ENCODE measurements at regions not wholly inside any gene's neighbourhood (a gene's known extent, or its start where the extent isn't known, plus 50 kb on each side); places are given as distances from the start of the nearest gene placed in this dataset.

DNA sequence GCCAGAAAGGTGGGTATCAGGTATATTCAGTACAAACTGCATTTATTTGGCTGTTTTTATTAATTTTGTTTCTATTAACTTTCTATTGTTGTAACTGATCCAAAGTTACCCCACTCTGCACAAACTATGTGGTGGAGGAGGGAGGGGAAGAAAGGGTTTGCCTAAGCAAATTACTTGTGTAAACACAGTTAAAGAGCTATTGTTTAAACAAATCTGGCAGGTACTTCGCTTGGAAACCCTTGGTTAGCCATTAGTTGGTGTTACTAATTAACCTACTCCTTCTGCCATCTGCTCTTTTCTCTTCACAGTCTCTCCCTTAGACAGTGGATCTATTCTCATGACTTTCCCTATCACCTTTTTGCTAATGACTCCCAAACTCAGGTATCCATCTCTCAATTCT is 328.4 kb upstream of the NECTIN3 start:
- Mint-ChIP-seq H3K9me3 (peaks cover 2 to 4% of the 10 kb centered on the region in 2 donors), H3K4me3 (no peak overlapping the region), H3K4me1 (no peaks in the 10 kb centered on the region), H3K36me3 (no peaks in the 10 kb centered on the region), H3K27me3 (ENCODE audit: low read depth in 2 of 2) (no peaks in the 10 kb centered on the region), H3K27ac (no peak overlapping the region)
- no peak overlapping the region for H3K4me3 ChIP-seq (ENCODE audit: low read length)
- no peaks in the 10 kb centered on the region for H3K36me3 ChIP-seq (ENCODE audit: control insufficient read depth, insufficient read depth, low read length)
- intact Hi-C loops (cut with micrococcal nuclease), result no loop called here
- H3K27ac ChIP-seq (ENCODE audit: low read length), result no peak overlapping the region
- DNase-seq (no peak), ATAC-seq (no peak)
- H3K9me3 ChIP-seq (ENCODE audit: control insufficient read depth, insufficient read depth, low read length), result no peaks in the 10 kb centered on the region
- TF ChIP-seq CTCF (IDR thresholded peaks at IDR 0.05), result no peak
- H3K27me3 ChIP-seq (ENCODE audit: control insufficient read depth, insufficient read depth, low read length), result no peaks in the 10 kb centered on the region
- 75% methylated on average over 1 of the region's 1 CpG for WGBS (ENCODE audit: insufficient coverage)
- H3K4me1 ChIP-seq (ENCODE audit: control insufficient read depth, insufficient read depth, low read length), result no peaks in the 10 kb centered on the region

DNA sequence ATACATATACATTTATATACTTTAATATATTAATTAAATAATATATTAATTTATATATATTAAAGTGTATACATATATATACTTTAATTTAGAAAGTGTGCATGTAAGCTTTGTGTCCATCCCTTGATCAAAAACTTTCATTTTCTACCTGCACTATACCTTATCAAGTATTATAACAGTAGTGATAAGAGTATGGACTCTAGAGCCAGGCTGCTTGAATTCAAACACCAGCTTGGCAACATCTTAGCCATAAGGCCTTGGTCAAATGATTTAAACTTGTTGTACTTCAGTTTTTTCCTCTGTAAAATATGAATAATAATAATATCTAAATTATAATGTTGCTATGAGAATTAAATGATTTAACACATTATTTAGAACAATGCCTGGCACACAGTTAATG is 327.6 kb upstream of the NECTIN3 start:
- ATAC-seq (no peak), DNase-seq (no peak)
- Histone ChIP-seq H3K4me1 (ENCODE audit: control insufficient read depth, insufficient read depth, low read length) (no peaks in the 10 kb centered on the region), H3K9me3 (ENCODE audit: control insufficient read depth, insufficient read depth, low read length) (no peaks in the 10 kb centered on the region), H3K27me3 (ENCODE audit: control insufficient read depth, insufficient read depth, low read length) (no peaks in the 10 kb centered on the region), H3K36me3 (ENCODE audit: control insufficient read depth, insufficient read depth, low read length) (no peaks in the 10 kb centered on the region), H3K27ac (ENCODE audit: low read length) (no peak overlapping the region), H3K4me3 (ENCODE audit: low read length) (no peak overlapping the region)
- intact Hi-C loops (cut with micrococcal nuclease), result no loop called here
- Mint-ChIP-seq H3K27ac (no peak overlapping the region), H3K4me3 (no peak overlapping the region), H3K36me3 (no peaks in the 10 kb centered on the region), H3K27me3 (ENCODE audit: low read depth in 2 of 2) (no peaks in the 10 kb centered on the region), H3K4me1 (no peaks in the 10 kb centered on the region), H3K9me3 (peaks cover 2 to 4% of the 10 kb centered on the region in 2 donors)
- TF ChIP-seq CTCF (IDR thresholded peaks at IDR 0.05), result no peak

- Histone ChIP-seq H3K4me3 (ENCODE audit: low read length) (no peak overlapping the region), H3K36me3 (ENCODE audit: control insufficient read depth, insufficient read depth, low read length) (no peaks in the 10 kb centered on the region), H3K27ac (ENCODE audit: low read length) (no peak overlapping the region), H3K27me3 (ENCODE audit: control insufficient read depth, insufficient read depth, low read length) (no peaks in the 10 kb centered on the region), H3K4me1 (ENCODE audit: control insufficient read depth, insufficient read depth, low read length) (no peaks in the 10 kb centered on the region), H3K9me3 (ENCODE audit: control insufficient read depth, insufficient read depth, low read length) (no peaks in the 10 kb centered on the region)
- Mint-ChIP-seq H3K4me3 (no peak overlapping the region), H3K27ac (no peak overlapping the region), H3K4me1 (no peaks in the 10 kb centered on the region), H3K27me3 (ENCODE audit: low read depth in 2 of 2) (no peaks in the 10 kb centered on the region), H3K36me3 (no peaks in the 10 kb centered on the region), H3K9me3 (peaks cover 2 to 4% of the 10 kb centered on the region in 2 donors)
- intact Hi-C loops (cut with micrococcal nuclease), result no loop called here
- no peak for DNase-seq
- no CpG with 5 or more reads among the region's 2 CpGs for WGBS (ENCODE audit: insufficient coverage)
- no peak for ATAC-seq
- TF ChIP-seq CTCF (IDR thresholded peaks at IDR 0.05), result no peak
Measured at GRCh38 chr3:110744723-110745122, 326.9 kb upstream of the NECTIN3 start.

DNA sequence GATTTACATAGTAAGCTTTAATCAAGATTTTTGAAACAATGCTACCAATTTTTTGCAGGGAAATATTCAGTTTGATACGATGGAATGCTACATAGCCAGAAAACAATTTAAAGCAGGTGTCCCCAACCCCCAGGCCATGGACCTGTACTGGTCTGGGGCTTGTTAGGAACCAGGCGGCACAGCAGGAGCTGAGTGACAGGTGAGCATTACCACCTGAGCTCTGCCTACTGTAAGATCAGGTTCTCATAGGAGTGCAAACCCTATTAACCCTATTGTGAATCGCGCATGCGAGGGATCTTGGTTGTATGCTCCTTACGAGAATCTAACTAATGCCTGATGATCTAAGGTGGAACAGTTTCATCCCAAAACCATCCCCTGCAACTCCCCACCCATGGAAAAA is 322.6 kb upstream of the NECTIN3 start:
- no peak for ATAC-seq

More for the DNA sequence above, 322.6 kb upstream of the NECTIN3 start:
- Histone ChIP-seq H3K36me3 (ENCODE audit: control insufficient read depth, insufficient read depth, low read length) (no peaks in the 10 kb centered on the region), H3K27ac (ENCODE audit: low read length) (no peak overlapping the region), H3K27me3 (ENCODE audit: control insufficient read depth, insufficient read depth, low read length) (no peaks in the 10 kb centered on the region), H3K9me3 (ENCODE audit: control insufficient read depth, insufficient read depth, low read length) (no peaks in the 10 kb centered on the region), H3K4me1 (ENCODE audit: control insufficient read depth, insufficient read depth, low read length) (no peaks in the 10 kb centered on the region), H3K4me3 (ENCODE audit: low read length) (no peak overlapping the region)
- TF ChIP-seq CTCF (IDR thresholded peaks at IDR 0.05), result no peak
- Mint-ChIP-seq H3K9me3 (peaks cover 4% of the 10 kb centered on the region in 2 donors), H3K27me3 (ENCODE audit: low read depth in 2 of 2) (no peaks in the 10 kb centered on the region), H3K27ac (no peak overlapping the region), H3K36me3 (no peaks in the 10 kb centered on the region), H3K4me1 (no peaks in the 10 kb centered on the region), H3K4me3 (no peak overlapping the region)
- 93% methylated on average over 6 of the region's 6 CpGs for WGBS (ENCODE audit: insufficient coverage)
- intact Hi-C loops (cut with micrococcal nuclease), result no loop called here
- no peak for DNase-seq
